ENCODE measurements at regions not wholly inside any gene's neighbourhood (a gene's known extent, or its start where the extent isn't known, plus 50 kb on each side); places are given as distances from the start of the nearest gene placed in this dataset.
"Not testable (repeated sequence)": the region's sequence is repeated elsewhere in the genome, so short reads cannot be mapped to it uniquely, and the experiment has no call there.

GRCh38 chr6:8175046-8175777, 72.9 kb upstream of the EEF1E1 start:
- DNase-seq: no peak

GRCh38 chr6:8174571-8174970, 72.2 kb upstream of the EEF1E1 start:
- DNase-seq: no peak

GRCh38 chr6:8172530-8172929, 70.2 kb upstream of the EEF1E1 start:
- DNase-seq: no peak

DNA sequence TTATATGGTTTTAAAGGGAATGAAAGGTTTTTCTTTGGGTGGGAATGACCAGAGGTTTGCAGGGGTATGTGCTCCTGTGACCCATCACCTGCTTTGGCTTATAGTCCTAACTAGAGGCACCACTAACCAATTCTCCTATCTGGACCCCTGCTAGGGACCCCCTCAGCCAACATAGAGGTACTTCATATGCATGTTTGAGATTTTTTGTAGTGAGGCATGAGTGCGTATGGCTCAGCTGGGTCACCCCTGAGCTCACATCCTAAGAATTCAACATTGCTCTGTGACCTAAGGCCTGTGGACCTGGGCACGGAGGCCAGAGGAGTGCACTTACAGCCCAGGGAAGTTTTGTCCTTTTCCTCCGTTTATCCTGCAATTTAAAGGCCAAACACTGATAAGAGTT, 68.4 kb upstream of the EEF1E1 start:
- no peak for DNase-seq

GRCh38 chr6:8170245-8170644, 67.9 kb upstream of the EEF1E1 start:
- DNase-seq: no peak

- DNase-seq: no peak
These were observed 63.8 kb upstream of the EEF1E1 start for GRCh38 chr6:8166156-8166555.

GRCh38 chr6:8165008-8165407, 62.7 kb upstream of the EEF1E1 start:
- DNase-seq: not testable (repeated sequence)

DNA sequence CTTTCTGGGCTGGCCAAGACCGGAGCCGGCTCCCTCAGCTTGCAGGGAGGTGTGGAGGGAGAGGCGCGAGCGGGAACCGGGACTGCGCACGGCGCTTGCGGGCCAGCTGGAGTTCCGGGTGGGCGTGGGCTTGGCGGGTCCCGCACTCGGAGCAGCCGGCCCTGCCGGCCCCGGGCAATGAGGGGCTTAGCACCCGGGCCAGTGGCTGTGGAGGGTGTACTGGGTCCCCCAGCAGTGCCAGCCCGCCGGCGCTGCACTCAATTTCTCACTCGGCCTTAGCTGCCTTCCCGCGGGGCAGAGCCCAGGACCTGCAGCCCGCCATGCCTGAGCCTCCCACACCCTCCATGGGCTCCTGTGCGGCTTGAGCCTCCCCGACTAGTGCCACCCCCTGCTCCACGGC, 61.9 kb upstream of the EEF1E1 start:
- not testable (repeated sequence) for DNase-seq

GRCh38 chr6:8159966-8160365, 57.6 kb upstream of the EEF1E1 start:
- no peak for DNase-seq

GRCh38 chr6:8157839-8158238, 55.5 kb upstream of the EEF1E1 start:
- DNase-seq: no peak

- DNase-seq: no peak
These were observed 53.1 kb upstream of the EEF1E1 start for GRCh38 chr6:8155259-8156012.

Measured in NCI-H1930 (cell line).